Breast epithelium (tissue), 3 donors: ENCODE measurements at regions not wholly inside any gene's neighbourhood (a gene's known extent, or its start where the extent isn't known, plus 50 kb on each side); places are given as distances from the start of the nearest gene placed in this dataset.

Experiments
- POLR2A ChIP-seq: fragments of 450-650 bp; IDR thresholded peaks from one replicate; pipeline ENCODE4 v1.6.1; 2016; ENCODE audit warnings: antibody characterized with exemption, mild to moderate bottlenecking, moderate library complexity
- TF ChIP-seq, protein P1 (sequence below), 3 donors: fragments of 450-650 bp; IDR thresholded peaks; one replicate each; pipeline ENCODE4 v1.5.1; 2016 to 2017; ENCODE audit warnings: antibody characterized with exemption in 3 of 3, mild to moderate bottlenecking in 3 of 3, moderate library complexity in 3 of 3

GRCh38 chr4:14596904-14597303, 405.4 kb upstream of the CPEB2 start:
- TF ChIP-seq, protein P1, sequence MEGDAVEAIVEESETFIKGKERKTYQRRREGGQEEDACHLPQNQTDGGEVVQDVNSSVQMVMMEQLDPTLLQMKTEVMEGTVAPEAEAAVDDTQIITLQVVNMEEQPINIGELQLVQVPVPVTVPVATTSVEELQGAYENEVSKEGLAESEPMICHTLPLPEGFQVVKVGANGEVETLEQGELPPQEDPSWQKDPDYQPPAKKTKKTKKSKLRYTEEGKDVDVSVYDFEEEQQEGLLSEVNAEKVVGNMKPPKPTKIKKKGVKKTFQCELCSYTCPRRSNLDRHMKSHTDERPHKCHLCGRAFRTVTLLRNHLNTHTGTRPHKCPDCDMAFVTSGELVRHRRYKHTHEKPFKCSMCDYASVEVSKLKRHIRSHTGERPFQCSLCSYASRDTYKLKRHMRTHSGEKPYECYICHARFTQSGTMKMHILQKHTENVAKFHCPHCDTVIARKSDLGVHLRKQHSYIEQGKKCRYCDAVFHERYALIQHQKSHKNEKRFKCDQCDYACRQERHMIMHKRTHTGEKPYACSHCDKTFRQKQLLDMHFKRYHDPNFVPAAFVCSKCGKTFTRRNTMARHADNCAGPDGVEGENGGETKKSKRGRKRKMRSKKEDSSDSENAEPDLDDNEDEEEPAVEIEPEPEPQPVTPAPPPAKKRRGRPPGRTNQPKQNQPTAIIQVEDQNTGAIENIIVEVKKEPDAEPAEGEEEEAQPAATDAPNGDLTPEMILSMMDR (IDR thresholded peaks at IDR 0.05) = no peak
- no peak for TF ChIP-seq POLR2A
